HG03196 (cell line): ENCODE measurements at regions not wholly inside any gene's neighbourhood (a gene's known extent, or its start where the extent isn't known, plus 50 kb on each side); places are given as distances from the start of the nearest gene placed in this dataset.

ENCODE experiments used
- ATAC-seq: cut with Tn5 transposase; IDR thresholded peaks from one replicate; pipeline ENCODE4 v1.9.1; 2021; ENCODE audit not compliant: unreplicated experiment

DNA sequence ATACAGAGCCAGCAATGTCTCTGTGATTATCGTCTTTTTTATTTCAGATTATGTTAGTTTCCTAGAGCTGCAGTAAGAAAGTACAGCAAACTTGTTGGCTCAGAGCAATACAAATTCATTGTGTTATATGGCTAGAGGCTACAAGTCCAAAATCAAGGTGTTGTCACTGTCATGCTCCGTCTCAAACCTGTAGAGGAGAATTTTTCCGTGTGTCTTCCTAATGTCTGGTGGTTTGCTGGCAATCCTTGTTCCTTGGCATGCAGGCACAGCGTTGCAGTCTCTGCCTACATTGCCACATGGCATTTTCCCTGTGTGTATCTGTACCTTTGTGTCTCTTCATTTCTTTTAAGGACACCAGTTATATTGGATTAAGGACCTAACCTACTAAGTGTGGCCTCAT, 244.4 kb downstream of the LRRIQ3 start:
- no peak for ATAC-seq

DNA sequence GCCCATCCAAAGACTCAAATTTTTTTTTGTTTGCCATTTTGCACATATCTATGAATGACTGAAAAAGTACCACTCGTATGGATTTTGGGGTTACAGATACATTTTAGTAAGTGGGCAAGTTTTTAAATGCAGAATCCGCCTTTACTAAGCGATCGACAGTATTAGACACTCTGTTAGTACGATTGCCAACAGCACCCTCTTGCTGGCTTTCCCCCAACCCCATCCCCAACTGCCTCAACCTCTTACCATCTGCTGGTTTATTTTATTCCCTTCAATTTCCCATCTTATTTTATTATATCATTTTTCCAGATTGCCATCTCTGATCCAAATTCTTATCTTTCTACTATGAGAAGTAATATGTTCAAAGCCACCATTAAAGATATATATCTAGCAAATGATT, 244.8 kb downstream of the LRRIQ3 start:
- no peak for ATAC-seq

DNA sequence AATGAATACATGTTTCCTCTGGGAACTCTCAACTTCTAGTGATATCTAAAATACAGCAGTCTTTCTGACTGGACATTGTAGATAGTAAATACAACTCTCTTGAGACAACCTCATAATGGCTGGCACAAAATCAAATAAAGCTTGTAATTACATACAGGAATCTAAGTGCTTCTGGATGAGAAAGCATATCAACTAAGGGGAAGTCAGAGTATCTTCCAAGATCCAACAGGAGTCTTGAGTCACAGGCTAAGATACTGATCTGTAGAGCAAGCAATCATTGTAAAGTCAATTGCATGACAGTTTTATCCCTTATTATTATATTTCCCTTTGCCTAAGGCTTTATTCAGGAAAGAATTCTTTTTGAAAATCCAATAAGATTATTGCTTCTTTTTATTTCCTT, 249.9 kb downstream of the LRRIQ3 start:
- ATAC-seq = no peak

DNA sequence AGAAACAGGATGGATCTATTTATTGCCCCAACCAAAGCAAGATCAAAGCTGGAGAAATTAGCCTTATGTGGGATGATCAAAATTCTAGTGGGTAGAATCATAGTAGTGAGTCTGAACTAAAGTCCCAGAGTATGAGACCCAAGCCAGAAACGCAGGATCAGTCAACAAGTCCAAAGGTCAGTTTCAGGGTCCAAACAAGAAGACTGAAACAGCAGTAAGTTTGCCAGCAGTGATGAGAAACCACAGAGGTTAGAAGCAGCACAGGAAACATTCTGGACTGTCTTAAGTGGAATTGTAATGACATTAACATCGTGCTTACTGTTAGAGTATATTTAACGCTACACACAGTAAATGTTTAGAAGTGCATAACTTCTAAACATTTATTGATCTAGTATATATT, 251.0 kb downstream of the LRRIQ3 start:
- no peak for ATAC-seq

DNA sequence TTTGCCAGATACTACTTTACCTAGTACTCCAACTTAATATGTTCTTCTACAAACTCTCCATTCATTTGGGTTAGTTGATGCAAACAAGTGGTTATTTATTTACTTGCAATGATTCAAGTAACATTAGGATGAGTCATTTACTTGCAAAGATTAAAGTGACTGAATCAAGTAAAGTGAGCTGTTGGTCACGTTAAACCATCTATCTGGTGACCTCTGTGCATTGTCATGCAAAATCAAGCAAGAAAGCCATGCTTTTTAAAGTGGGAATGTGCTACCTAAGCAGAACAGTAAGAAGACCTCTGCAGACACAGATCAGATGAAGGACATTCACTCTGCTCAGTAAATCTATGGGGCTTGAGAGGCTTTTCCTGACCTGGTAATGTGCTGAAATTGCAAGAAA, 254.7 kb downstream of the LRRIQ3 start:
- no peak for ATAC-seq

DNA sequence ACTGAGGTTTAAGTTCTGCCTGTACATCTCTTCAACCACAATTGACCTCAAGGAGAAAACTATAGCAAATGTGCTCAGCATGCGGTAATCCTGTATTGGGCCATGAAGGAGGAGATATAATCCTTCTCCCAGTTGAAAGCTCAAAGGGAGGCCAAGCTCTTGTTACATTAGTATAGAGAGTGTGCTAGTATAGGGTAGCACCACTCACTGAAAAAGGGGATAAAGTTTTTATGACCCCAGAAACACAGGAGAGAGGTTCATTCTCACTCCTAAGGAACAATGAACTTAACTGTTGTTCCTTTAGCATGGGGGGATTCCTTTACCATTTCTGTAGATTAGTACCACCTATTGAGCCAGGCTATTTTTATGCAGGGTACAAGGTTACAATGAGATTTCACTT, 267.7 kb downstream of the LRRIQ3 start:
- ATAC-seq = no peak

DNA sequence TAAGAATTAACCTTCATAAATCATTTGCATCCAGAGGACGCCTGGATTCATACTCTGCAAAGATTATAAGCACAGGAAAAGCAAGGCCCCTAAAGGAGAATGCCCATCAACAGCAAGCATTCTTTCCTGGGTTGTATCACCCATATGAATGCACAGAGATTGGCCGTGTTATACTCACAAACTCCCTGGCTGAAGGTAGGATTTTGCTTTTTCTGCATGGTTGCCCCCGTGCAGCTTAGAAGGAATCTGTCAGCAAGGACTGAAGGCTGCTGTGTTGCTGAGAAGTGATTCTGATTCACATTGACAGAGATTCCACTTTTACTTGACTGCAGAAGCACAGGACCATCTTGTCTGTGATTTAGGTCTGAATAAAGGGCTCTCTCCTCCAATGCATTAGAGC, 283.0 kb downstream of the LRRIQ3 start:
- ATAC-seq = no peak

DNA sequence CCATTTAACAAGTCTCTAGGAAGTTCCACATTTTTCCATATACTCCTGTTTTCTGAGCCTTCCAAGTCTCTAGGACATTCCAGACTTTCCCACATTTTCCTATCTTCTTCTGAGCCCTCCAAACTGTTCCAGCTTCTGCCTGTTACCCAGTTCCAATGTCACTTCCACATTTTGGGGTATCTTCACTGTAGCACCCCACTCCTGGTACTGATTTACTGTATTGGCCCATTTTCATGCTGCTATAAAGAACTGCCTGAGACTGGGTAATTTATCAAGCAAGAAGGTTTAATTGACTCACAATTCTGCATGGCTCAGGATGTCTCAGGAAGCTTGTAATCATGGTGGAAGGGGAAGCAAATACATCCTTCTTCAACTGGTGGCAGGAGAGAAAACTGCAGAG, 285.0 kb downstream of the LRRIQ3 start:
- ATAC-seq = no peak

DNA sequence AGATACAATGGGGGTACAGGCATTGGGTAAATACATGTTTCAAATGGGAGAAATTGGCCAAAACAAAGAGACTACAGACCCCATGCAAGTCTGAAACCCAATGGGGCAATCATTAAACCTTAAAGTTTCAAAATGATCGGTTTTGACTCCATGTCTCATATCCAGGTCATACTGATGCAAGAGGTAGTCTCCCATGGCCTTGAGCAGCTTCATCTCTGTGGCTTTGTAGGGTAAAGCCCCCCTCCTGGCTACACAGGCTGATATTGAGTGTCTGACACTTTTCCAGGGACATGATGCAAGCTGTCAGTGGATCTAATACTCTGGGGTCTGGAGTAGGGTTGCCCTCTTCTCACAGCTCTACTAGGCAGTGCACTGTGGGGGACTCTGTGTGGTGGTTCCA, 286.1 kb downstream of the LRRIQ3 start:
- no peak for ATAC-seq

DNA sequence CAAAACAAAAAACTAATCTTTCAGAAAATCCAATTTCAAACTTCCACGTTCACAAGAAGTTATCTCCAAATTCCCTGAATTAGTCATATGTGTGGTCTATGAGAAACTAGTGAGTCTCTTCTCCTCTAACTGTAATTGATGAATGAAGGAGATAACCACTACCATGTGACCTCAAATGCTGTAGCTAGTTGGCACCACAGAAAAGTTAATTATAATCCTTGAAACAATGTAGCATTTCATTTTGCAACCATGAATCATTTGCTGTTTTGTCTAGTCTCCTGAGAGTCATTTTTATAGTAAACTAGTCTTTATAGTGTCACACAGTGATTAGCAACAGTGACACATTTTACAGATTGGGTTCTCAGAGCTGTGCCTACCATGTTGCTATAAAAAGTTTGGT, 287.5 kb downstream of the LRRIQ3 start:
- no peak for ATAC-seq

DNA sequence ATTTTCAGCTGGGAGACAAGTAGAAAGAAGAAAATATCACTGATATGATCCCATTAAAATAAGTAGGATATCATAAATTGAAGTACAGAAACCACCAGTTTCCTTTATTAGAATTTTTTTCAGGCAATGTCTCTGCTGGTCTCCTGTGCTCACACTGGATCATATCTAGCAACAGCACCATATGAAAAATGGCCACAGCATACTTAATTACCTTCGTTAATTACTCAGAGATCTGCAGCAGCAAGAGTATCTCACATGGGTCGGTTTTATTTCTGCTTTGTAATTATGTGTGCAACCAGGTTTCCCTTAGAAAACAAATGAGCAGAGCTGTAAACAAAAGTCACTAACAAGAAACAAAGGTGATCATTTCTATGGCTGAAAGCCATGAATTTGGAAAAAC, 287.9 kb downstream of the LRRIQ3 start:
- no peak for ATAC-seq

DNA sequence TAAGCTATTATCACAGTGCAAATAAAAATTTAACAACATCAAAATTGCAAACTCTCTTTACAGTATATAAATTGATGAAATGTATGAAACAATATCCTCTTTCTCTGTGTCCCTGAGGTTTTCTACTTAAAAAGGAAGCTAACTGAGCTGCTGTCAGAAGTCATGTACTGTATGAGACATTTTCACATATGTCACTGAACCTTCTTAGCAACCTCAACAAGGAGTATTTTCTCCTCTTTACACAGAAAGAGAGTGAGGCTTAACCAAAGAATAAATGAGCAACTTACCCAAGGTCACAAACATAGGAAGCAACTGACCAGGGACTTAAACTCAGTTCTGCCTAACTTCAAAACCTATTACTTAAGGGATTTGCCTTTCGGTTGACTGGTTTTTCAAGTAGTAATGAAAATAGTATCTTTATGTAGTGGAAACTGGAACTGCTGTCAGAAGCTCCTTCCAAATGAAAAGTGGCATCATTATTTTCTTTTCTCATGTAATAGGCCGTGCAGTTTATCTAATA, 288.9 kb downstream of the LRRIQ3 start:
- ATAC-seq = peak; percentile 53

DNA sequence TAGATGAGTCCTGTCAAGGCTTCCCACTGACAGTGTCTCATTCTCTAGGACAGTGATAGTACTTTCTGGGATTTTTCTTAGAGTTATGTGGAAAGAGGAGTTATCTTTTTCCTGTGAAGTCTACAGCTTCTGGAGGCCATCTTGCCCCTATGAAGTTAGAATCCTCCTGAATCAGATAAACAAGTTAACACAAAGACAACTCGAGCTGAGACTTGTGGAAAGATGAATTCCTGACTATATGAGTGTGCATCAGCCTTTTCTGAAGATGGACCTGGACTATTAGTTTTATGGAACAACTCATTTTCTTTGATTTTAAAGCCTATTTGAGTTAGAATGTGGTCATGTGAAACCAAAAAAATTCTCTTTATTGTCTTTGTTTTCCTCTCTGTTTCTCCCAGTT, 290.9 kb downstream of the LRRIQ3 start:
- ATAC-seq = no peak

DNA sequence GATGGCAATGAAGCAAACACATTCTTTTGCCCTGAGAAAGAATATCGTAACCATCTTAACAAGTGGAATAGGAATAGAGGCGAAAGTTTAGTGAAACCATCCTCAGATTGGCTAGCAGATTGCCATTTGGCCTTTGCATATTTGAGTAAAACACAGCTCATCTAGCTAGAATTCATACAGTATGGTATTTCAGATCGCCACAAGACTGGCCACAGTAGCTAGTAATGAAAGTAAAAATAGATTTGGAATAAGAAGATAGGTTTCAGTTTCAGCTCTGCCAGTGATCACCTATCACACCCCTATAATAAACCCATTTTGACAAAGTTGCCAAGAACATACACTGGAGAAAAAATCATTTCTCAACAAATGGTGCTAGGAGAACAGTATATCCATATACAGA, 294.9 kb downstream of the LRRIQ3 start:
- ATAC-seq = no peak

DNA sequence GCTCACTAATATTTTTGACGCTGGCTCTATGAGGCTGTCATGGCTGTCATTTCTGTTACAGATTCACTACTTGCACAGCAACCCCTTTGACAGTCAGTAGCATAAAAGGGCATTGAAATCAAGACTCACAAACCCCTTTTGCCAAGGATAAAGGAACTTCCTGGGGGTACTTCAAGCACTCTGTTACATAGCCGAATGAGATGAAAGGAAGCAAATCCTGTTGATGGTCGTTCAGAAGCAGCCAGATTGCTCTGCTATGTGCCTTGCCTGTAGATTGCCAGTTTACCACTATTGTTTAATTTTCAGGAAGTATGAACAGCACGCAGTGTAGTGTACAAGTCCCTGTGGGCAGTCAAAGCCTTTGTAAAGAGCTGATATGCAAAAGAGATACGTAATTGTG, 296.2 kb downstream of the LRRIQ3 start:
- ATAC-seq = no peak

DNA sequence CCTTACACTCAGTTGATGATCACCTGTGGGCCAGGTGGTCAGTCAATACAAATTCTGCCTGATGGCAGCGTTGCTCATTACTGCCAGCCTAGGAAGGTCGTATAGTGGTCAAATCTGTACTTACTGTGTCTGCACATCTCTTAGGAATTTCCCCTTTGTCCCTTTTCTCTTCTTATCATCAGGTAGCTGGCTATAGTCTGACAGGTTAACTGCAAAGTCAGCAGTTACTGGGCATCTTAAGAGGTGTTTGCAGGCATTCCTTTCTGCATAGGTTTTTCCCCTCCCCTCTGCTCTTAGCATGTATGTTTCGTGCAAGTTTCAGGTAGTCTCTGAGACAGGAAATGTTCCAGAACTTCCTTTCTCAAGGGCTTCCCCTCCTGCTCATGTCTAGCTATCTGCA, 298.7 kb downstream of the LRRIQ3 start:
- ATAC-seq = no peak

DNA sequence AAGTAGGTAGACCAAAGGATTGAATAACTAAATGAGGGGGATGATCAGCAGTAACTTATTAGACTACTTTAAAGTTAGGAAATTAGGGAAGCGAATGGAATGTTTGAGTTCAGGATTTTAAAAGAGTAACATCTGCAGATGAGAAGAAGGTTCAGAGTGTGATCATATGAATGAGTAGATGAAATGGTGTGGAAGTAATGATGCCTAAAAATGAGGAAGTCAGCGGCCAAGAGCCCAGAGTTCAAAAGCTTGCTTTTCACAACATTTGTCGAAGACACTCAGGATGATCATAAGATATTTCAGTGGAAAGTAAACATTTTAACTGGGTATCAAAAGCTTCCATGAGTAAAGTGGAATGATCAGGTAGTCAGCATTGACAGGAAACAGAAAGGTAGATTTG, 299.4 kb downstream of the LRRIQ3 start:
- no peak for ATAC-seq

DNA sequence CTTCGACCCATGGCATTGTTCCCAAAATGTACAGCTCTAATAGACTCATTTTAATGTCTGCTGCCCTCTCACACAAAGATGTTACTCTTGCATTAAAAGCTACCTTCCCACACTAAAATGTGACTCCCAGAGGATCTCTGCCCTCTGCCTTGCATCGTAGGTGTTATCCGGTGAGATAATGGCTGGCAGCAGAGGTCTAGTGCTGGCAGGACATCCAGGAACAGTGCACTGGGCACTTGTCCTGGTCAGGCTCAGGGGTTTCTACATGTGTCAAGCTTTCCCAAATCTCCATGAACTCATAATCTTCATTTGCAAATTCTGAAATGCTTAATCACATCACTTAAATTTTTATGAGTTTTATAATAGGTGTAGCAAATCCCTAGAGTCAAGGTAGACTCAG, 310.6 kb downstream of the LRRIQ3 start:
- ATAC-seq = no peak

DNA sequence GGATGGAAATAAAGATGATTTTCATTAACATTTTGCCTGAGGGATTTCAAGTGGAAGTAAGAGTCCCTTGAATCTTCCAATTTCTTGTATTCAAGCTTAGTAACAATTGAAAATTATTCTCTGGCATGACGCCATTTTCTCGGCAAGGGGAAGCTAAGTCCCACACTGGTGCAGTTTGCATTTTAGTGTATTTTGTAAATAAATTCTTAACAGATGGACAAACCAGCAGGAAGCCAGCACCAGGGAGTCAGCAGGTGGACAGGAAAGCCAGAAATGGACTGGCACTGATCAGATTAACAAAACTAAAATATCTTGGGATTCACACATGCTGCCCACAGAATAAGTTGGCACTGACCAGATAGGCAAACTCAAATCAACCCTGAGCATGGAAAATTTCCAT, 311.3 kb downstream of the LRRIQ3 start:
- no peak for ATAC-seq

DNA sequence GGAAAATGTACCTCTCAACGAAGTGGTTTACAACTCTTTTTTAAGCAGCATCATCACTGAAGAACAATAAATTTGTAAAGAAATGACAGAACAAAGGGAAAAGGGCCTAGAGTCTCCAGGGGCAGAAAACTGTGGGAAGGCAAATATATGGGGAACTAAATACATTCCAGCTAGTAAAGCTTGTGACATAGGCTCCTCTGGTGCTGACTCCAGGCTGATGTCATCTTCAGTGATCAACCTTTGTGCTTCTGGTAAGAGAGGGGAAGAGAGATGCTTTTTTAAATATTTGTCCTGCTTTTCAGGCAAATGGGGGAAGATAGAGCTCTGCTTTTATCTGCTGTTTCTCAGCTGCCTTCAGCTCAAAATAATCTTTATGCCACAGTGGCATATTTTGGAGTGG, 323.2 kb downstream of the LRRIQ3 start:
- ATAC-seq = no peak

DNA sequence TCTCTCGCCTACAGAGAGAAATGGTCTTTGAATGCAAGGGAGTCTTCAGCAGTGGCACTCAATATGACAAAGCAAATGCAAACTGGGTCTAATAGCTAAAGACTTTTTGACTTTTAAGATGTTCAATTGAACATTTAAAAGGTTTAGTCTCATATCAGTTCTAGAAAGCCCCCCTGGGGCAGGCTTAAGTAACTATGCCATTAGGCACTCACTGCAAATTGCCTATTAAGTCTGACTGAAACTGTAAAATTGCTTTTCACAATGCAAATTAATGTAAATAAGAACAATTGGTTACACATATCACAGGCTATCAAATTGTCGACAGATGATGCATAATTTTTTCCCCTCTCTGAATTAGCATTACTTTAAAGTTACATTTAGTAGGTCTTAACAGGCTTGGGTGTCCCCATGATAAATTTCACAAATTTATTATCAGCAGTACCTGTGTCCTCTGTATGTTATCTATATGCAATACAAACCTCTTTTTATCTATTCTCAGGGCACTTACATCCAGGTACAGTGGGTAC, 329.1 kb downstream of the LRRIQ3 start:
- ATAC-seq = no peak

DNA sequence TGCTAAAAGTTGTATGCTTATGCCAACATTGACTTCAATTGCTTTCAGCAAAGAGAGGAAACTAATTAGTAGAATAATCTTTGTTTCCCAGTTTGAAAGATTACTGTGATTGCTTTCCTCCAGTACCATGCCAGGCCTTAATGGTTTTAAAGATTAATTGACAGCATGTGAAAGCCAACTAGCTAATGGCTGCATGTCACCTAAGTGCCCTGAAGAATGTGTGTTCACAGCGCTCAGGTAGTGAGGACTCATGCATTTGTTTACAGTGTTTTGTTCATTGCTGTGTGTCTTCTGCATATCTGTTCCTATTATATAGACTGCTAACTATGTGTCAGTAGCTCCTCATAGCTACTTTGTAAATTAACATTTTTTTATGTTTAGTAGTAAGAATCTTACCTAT, 335.6 kb downstream of the LRRIQ3 start:
- ATAC-seq = no peak

DNA sequence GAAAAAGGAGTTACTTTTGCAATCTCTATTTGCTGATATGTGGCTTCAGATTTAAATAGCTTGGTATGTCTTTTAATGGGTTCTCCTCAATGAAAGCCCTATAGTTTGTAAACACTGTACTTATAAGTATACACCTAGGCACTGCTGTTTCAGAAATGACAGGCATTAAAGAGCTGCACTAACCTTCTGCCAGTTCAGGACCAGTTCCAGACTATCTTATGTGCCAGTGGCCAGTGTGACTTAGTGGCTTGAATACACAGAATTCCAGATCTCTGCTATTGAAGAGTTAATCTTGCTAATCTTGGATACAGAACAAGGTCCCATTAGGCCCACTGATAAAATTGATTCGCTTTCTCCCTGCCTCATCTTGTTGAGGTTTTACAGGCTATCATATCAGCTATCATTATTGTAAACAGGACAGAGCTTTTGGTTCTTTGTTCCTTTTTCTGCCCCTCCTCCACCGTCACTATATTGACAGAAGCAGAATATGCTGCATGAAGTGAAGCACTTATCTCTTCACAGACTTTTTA, 337.5 kb downstream of the LRRIQ3 start:
- ATAC-seq = no peak
